Caco-2 (cell line): ENCODE measurements at regions not wholly inside any gene's neighbourhood (a gene's known extent, or its start where the extent isn't known, plus 50 kb on each side); places are given as distances from the start of the nearest gene placed in this dataset.

ENCODE experiments used
- BruUV-seq: library from RNA; stranded (reverse); fragments of 400-500 nt; replicated peaks from 2 replicates; lab custom pipeline; 2021; lab: Mats Ljungman, UMichigan
- CTCF ChIA-PET: fragments of 300-600 bp; sonication (Branson Sonifier 250); formaldehyde crosslinking; loops from one replicate; lab custom pipeline; 2022; ENCODE audit warnings: antibody characterized with exemption; lab: Charles Lee
- POLR2A ChIA-PET: fragments of 300-600 bp; sonication (Branson Sonifier 250); formaldehyde crosslinking; loops from one replicate; lab custom pipeline; 2022; ENCODE audit warnings: antibody characterized with exemption; lab: Charles Lee
- DNase-seq, 2 experiments: peaks; one replicate each; pipeline versions ENCODE4 v3.0.0 to v3.0.0-alpha.2; 2020 to 2022
- H3K27me3 ChIP-seq: replicated peaks from 2 replicates; pipeline ENCODE4 v1.6.0; 2011; ENCODE audit warnings: low read length; ENCODE audit not compliant: control insufficient read depth, insufficient read depth
- H3K36me3 ChIP-seq: 2 replicates; pipeline ENCODE4 v1.5.1; 2011; ENCODE audit warnings: low read length; ENCODE audit not compliant: control insufficient read depth, insufficient read depth
- H3K4me1 ChIP-seq: fragments of 250-450 bp; sonication (Bioruptor Pico); 2 replicates; pipeline ENCODE4 v1.5.1; 2020; ENCODE audit warnings: mild to moderate bottlenecking
- H3K4me3 ChIP-seq: 2 replicates; pipeline ENCODE4 v1.5.1; 2011; ENCODE audit warnings: low read depth, mild to moderate bottlenecking, control low read depth, low read length
- H3K9me3 ChIP-seq: fragments of 250-450 bp; sonication (Bioruptor Pico); 2 replicates; pipeline ENCODE4 v1.5.1; 2020; ENCODE audit warnings: mild to moderate bottlenecking, moderate library complexity
- H3K27ac Mint-ChIP-seq: one replicate; pipeline ENCODE4 v1.8.0; 2022; ENCODE audit warnings: mixed read lengths; ENCODE audit not compliant: unreplicated experiment
- H3K27me3 Mint-ChIP-seq: one replicate; pipeline ENCODE4 v1.8.0; 2022; ENCODE audit warnings: mixed read lengths; ENCODE audit not compliant: insufficient read depth, unreplicated experiment
- H3K36me3 Mint-ChIP-seq: one replicate; pipeline ENCODE4 v1.8.0; 2022; ENCODE audit warnings: mild to moderate bottlenecking, mixed read lengths; ENCODE audit not compliant: insufficient read depth, unreplicated experiment
- H3K4me1 Mint-ChIP-seq: one replicate; pipeline ENCODE4 v1.8.0; 2022; ENCODE audit warnings: low read depth, mixed read lengths; ENCODE audit not compliant: unreplicated experiment
- H3K4me3 Mint-ChIP-seq: one replicate; pipeline ENCODE4 v1.8.0; 2022; ENCODE audit warnings: mild to moderate bottlenecking, moderate library complexity, mixed read lengths; ENCODE audit not compliant: unreplicated experiment
- H3K9me3 Mint-ChIP-seq: one replicate; pipeline ENCODE4 v1.8.0; 2022; ENCODE audit warnings: mixed read lengths; ENCODE audit not compliant: unreplicated experiment
- intact Hi-C: fragments of 100-400 bp; cut with micrococcal nuclease; formaldehyde crosslinking; loops from one replicate; pipeline ENCODE4 v1.10.0; 2022; ENCODE audit not compliant: unreplicated experiment
- TF ChIP-seq, protein P1 (sequence below), 2 experiments: fragments of 200-600 bp in 1 of 2; IDR thresholded peaks; 1 replicate in 1 of 2; 2 replicates in 1 of 2; pipeline versions ENCODE4 v1.5.1 to v1.8.0; 2011 to 2022; ENCODE audit warnings: antibody characterized with exemption in 1 of 2, control low read depth in 1 of 2, inconsistent platforms in 1 of 2, low read depth in 1 of 2, low read length in 1 of 2, mild to moderate bottlenecking in 1 of 2, moderate library complexity in 1 of 2; ENCODE audit not compliant: insufficient read depth in 1 of 2, severe bottlenecking in 1 of 2, unreplicated experiment in 1 of 2

DNA sequence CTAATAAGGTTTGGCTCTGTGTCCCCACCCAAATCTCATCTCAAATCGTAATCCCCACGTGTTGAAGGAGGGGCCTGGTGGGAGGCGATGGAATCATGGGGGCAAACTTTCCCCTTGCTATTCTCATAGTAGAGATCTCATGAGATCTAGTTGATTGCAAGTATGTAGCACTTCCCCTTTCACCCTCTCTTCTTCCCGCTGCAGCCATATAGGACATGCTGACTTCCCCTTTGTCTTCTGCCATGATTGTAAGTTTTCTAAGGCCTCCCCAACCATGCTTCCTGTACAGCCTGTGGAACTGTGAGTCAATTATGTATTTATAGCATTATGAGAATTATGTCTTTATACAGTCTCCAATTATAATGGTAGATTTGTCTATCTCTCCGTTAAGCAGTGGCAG is 594.5 kb downstream of the ACTR3B start:
- H3K4me1 Mint-ChIP-seq = no peaks in the 10 kb centered on the region
- no peaks in the 10 kb centered on the region for H3K27me3 ChIP-seq
- H3K36me3 Mint-ChIP-seq = no peaks in the 10 kb centered on the region
- H3K9me3 Mint-ChIP-seq = peaks cover 9% of the 10 kb centered on the region
- intact Hi-C loops = no loop called here
- no TSS peak for BruUV-seq
- ChIA-PET CTCF (no interaction called here), POLR2A (no interaction called here)
- H3K4me3 ChIP-seq = no peak overlapping the region
- TF ChIP-seq, protein P1, sequence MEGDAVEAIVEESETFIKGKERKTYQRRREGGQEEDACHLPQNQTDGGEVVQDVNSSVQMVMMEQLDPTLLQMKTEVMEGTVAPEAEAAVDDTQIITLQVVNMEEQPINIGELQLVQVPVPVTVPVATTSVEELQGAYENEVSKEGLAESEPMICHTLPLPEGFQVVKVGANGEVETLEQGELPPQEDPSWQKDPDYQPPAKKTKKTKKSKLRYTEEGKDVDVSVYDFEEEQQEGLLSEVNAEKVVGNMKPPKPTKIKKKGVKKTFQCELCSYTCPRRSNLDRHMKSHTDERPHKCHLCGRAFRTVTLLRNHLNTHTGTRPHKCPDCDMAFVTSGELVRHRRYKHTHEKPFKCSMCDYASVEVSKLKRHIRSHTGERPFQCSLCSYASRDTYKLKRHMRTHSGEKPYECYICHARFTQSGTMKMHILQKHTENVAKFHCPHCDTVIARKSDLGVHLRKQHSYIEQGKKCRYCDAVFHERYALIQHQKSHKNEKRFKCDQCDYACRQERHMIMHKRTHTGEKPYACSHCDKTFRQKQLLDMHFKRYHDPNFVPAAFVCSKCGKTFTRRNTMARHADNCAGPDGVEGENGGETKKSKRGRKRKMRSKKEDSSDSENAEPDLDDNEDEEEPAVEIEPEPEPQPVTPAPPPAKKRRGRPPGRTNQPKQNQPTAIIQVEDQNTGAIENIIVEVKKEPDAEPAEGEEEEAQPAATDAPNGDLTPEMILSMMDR (IDR thresholded peaks at IDR 0.05; ENCODE audit: insufficient read depth in 1 of 2, low read depth in 1 of 2, low read length in 1 of 2, severe bottlenecking in 1 of 2, unreplicated experiment in 1 of 2) = no peak
- H3K36me3 ChIP-seq = no peaks in the 10 kb centered on the region
- no peak overlapping the region for H3K4me3 Mint-ChIP-seq
- DNase-seq = no peak
- no peaks in the 10 kb centered on the region for H3K4me1 ChIP-seq
- no peak overlapping the region for H3K27ac Mint-ChIP-seq
- H3K27me3 Mint-ChIP-seq = no peaks in the 10 kb centered on the region
- H3K9me3 ChIP-seq = no peaks in the 10 kb centered on the region

DNA sequence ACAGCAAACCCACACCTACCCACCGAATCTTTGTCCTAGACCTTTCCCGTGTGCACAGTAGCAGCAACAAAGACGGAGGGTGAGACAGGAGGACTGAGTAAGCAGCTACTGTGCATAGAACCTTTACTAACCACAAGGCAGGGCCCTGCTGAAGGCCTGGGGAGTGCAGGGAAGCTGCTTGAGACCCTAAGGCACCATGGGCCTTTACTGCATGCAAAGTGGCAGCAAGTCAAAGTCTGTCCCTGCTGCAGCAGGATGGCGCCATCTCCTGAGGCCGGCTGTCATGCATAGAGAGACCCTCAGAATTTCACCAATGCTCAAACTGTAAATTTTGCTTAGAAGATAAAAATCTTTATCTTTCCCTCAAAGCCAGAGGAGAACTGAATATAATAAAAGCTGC is 610.5 kb downstream of the ACTR3B start:
- H3K9me3 ChIP-seq = no peaks in the 10 kb centered on the region
- no peaks in the 10 kb centered on the region for H3K4me1 Mint-ChIP-seq

DNA sequence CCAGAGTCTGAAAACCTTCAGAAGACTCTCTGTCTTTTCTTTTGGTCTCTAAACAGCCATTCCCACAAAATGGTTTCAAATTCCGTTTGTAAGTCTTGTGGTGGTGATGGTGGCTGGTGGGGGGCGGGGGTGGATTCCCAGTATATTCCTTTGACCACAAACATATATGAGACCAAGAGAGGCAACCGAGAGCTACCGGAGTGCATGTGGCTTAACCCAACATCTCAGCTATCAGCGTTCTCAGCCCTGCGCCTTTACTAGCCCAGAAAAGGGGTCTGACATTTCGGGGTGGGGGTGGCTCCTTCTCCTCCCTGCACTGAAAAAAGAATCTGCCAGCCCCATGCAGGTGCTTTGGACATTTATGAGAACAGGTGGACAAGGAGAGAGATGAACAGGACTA is 621.1 kb downstream of the ACTR3B start:
- Histone ChIP-seq H3K9me3 (no peaks in the 10 kb centered on the region; the same call in 1 of the 2 replicates), H3K27me3 (no peaks in the 10 kb centered on the region), H3K4me3 (no peak overlapping the region), H3K36me3 (no peaks in the 10 kb centered on the region), H3K4me1 (no peaks in the 10 kb centered on the region)
- intact Hi-C loops = loop anchor here (10.0 kb wide), 1 partner anchor 454 kb away; no protein-coding TSS in a partner anchor
- Mint-ChIP-seq H3K27ac (no peak overlapping the region), H3K27me3 (no peaks in the 10 kb centered on the region), H3K4me1 (no peaks in the 10 kb centered on the region), H3K36me3 (no peaks in the 10 kb centered on the region), H3K9me3 (peaks cover 24% of the 10 kb centered on the region), H3K4me3 (no peak overlapping the region)
- ChIA-PET CTCF (interaction anchor here (0.7 kb wide), 1 partner anchor 51 kb away, joined by 6 read pairs; no protein-coding TSS in a partner anchor), POLR2A (no interaction called here)
- no TSS peak for BruUV-seq
- DNase-seq = no peak
- TF ChIP-seq, protein P1 (IDR thresholded peaks at IDR 0.05; ENCODE audit: insufficient read depth in 1 of 2, low read depth in 1 of 2, low read length in 1 of 2, severe bottlenecking in 1 of 2, unreplicated experiment in 1 of 2) = no peak

More for the DNA sequence above, 610.5 kb downstream of the ACTR3B start:
- Histone ChIP-seq H3K36me3 (no peaks in the 10 kb centered on the region), H3K27me3 (no peaks in the 10 kb centered on the region), H3K4me3 (no peak overlapping the region), H3K4me1 (no peaks in the 10 kb centered on the region)
- TF ChIP-seq, protein P1 (IDR thresholded peaks at IDR 0.05; ENCODE audit: insufficient read depth in 1 of 2, low read depth in 1 of 2, low read length in 1 of 2, severe bottlenecking in 1 of 2, unreplicated experiment in 1 of 2) = no peak
- DNase-seq = no peak
- Mint-ChIP-seq H3K27ac (no peak overlapping the region), H3K9me3 (peaks cover 25% of the 10 kb centered on the region), H3K36me3 (no peaks in the 10 kb centered on the region), H3K4me3 (no peak overlapping the region), H3K27me3 (no peaks in the 10 kb centered on the region)
- intact Hi-C loops = no loop called here
- ChIA-PET POLR2A (no interaction called here), CTCF (no interaction called here)
- no TSS peak for BruUV-seq
